CD4-positive, alpha-beta T cell treated with Interleukin-4 for 4 hours (primary cell): ENCODE measurements at regions not wholly inside any gene's neighbourhood (a gene's known extent, or its start where the extent isn't known, plus 50 kb on each side); places are given as distances from the start of the nearest gene placed in this dataset.
"Not testable (repeated sequence)": the region's sequence is repeated elsewhere in the genome, so short reads cannot be mapped to it uniquely, and the experiment has no call there.

Source experiments
- DNase-seq: peaks from one replicate; pipeline ENCODE4 v3.0.0-alpha.2; 2020

GRCh38 chr9:71632776-71633175, 135.5 kb downstream of the CEMIP2 start:
- no peak for DNase-seq

GRCh38 chr9:71630377-71630995, 137.8 kb downstream of the CEMIP2 start:
- no peak for DNase-seq

- no peak for DNase-seq
Observed at GRCh38 chr9:71629578-71630215, 138.6 kb downstream of the CEMIP2 start.

GRCh38 chr9:71628247-71628646, 140.1 kb downstream of the CEMIP2 start:
- DNase-seq = peak; percentile 21

GRCh38 chr9:71627537-71627936, 140.8 kb downstream of the CEMIP2 start:
- no peak for DNase-seq

- DNase-seq = no peak
Observed at GRCh38 chr9:71626395-71626794, 141.9 kb downstream of the CEMIP2 start.

GRCh38 chr9:71624728-71625127, 143.6 kb downstream of the CEMIP2 start:
- DNase-seq = no peak

GRCh38 chr9:71620746-71621145, 147.6 kb downstream of the CEMIP2 start:
- DNase-seq = no peak

- no peak for DNase-seq
Observed at GRCh38 chr9:71620331-71620730, 148.0 kb downstream of the CEMIP2 start.

- no peak for DNase-seq
Observed at GRCh38 chr9:71619926-71620325, 148.4 kb downstream of the CEMIP2 start.

- no peak for DNase-seq
Observed at GRCh38 chr9:71614409-71615010, 153.8 kb downstream of the CEMIP2 start.

GRCh38 chr9:71612889-71613288, 155.4 kb downstream of the CEMIP2 start:
- DNase-seq = no peak

- no peak for DNase-seq
Observed at GRCh38 chr9:71609448-71609830, 158.9 kb downstream of the CEMIP2 start.

GRCh38 chr9:71608825-71609447, 159.4 kb downstream of the CEMIP2 start:
- DNase-seq = no peak

GRCh38 chr9:71608021-71608420, 160.3 kb downstream of the CEMIP2 start:
- no peak for DNase-seq

- no peak for DNase-seq
Observed at GRCh38 chr9:71607461-71607881, 160.8 kb downstream of the CEMIP2 start.

GRCh38 chr9:71604197-71605063, 163.9 kb downstream of the CEMIP2 start:
- DNase-seq = peak; percentile 82

- no peak for DNase-seq
Observed at GRCh38 chr9:71602652-71603051, 165.7 kb downstream of the CEMIP2 start.

- not testable (repeated sequence) for DNase-seq
Observed at GRCh38 chr9:71595762-71596161, 172.6 kb downstream of the CEMIP2 start.

GRCh38 chr9:71594541-71594940, 173.8 kb downstream of the CEMIP2 start:
- no peak for DNase-seq

- DNase-seq = no peak
Observed at GRCh38 chr9:71592400-71592799, 175.9 kb downstream of the CEMIP2 start.

- DNase-seq = no peak
Observed at GRCh38 chr9:71590362-71590761, 178.0 kb downstream of the CEMIP2 start.

GRCh38 chr9:71589612-71590011, 178.7 kb downstream of the CEMIP2 start:
- no peak for DNase-seq
